ENCODE measurements at regions not wholly inside any gene's neighbourhood (a gene's known extent, or its start where the extent isn't known, plus 50 kb on each side); places are given as distances from the start of the nearest gene placed in this dataset.

GRCh38 chr3:31481697-31482096 is 51.0 kb upstream of the STT3B start:
- TF ChIP-seq EZH2phosphoT487 (IDR thresholded peaks at IDR 0.05; ENCODE audit: borderline replicate concordance) (no peak), CTCF (conservative IDR thresholded peaks at IDR 0.05; ENCODE audit: low read length) (no peak)

Data from Loucy (cell line).